ENCODE measurements at regions not wholly inside any gene's neighbourhood (a gene's known extent, or its start where the extent isn't known, plus 50 kb on each side); places are given as distances from the start of the nearest gene placed in this dataset.

GRCh38 chr18:23387265-23387664 lies 65.8 kb upstream of the RIOK3 start:
- H4K20me1 ChIP-seq (replicated peaks; ENCODE audit: control insufficient read depth, insufficient read depth, low read length) = no peaks in the 10 kb centered on the region
- 70% methylated on average over 4 of the region's 4 CpGs for WGBS (ENCODE audit: insufficient coverage, low coverage, missing lambda C conversion rate)
- in situ Hi-C loops (cut with MboI) = no loop called here
- ChIA-PET POLR2A (interaction anchor here (0.6 to 1.3 kb wide), 2 partner anchors 8 to 1019 kb away, joined by 3 to 6 read pairs; no protein-coding TSS in a partner anchor), CTCF (ENCODE audit: low intra/inter-chr PET ratio) (no interaction called here)
- ATAC-seq (no peak), FAIRE-seq (no peak), DNase-seq (ENCODE audit: extremely low read depth in 1 of 4, low spot score in 3 of 4) (no peak)
- BruUV-seq (replicated peaks) = no TSS peak
- no peak overlapping the region for H2AFZ ChIP-seq (ENCODE audit: low read depth, low read length)
- H3K9me3 ChIP-seq (replicated peaks; ENCODE audit: control insufficient read depth, insufficient read depth, low read depth, low read length) = no peaks in the 10 kb centered on the region
- intact Hi-C loops (cut with micrococcal nuclease) = no loop called here
- no peaks in the 10 kb centered on the region for H3K27me3 ChIP-seq (ENCODE audit: control insufficient read depth in 2 of 2, insufficient read depth in 2 of 2, low read length in 2 of 2)
- no peak overlapping the region for H3K27ac ChIP-seq (ENCODE audit: extremely low read depth, low read depth, low read length)
- no peak overlapping the region for H3K9ac ChIP-seq (ENCODE audit: insufficient read depth in 1 of 2, low read depth in 2 of 2, low read length in 2 of 2)
- TF ChIP-seq ZNF263 (CRISPR knock-in tag; IDR thresholded peaks at IDR 0.05; ENCODE audit: borderline replicate concordance) (no peak), PHB2 (IDR thresholded peaks at IDR 0.05; ENCODE audit: low read depth) (no peak), ZNF384 (IDR thresholded peaks at IDR 0.05; ENCODE audit: low read depth, low read length) (no peak), CREM (IDR thresholded peaks at IDR 0.05; ENCODE audit: low read depth) (no peak), CBFA2T3 (IDR thresholded peaks at IDR 0.05) (no peak), XRCC5 (IDR thresholded peaks at IDR 0.05; ENCODE audit: low read depth, low read length) (no peak)
- TF ChIP-seq, protein P1, sequence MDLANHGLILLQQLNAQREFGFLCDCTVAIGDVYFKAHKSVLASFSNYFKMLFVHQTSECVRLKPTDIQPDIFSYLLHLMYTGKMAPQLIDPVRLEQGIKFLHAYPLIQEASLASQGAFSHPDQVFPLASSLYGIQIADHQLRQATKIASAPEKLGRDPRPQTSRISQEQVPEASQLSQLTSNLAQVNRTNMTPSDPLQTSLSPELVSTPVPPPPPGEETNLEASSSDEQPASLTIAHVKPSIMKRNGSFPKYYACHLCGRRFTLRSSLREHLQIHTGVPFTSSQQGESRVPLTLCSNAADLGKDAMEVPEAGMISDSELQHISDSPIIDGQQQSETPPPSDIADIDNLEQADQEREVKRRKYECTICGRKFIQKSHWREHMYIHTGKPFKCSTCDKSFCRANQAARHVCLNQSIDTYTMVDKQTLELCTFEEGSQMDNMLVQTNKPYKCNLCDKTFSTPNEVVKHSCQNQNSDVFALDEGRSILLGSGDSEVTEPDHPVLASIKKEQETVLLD (IDR thresholded peaks at IDR 0.05) = no peak
- H3K4me3 ChIP-seq = no peak overlapping the region
- H3K36me3 ChIP-seq (ENCODE audit: control insufficient read depth, insufficient read depth, low read length) = peaks cover 6% of the 10 kb centered on the region; the same call in 1 of the 3 replicates
- H3K4me2 ChIP-seq (ENCODE audit: insufficient read depth, low read length) = no peak overlapping the region
- H3K9me1 ChIP-seq (ENCODE audit: control insufficient read depth, insufficient read depth, low read length) = no peaks in the 10 kb centered on the region
- H3K4me1 ChIP-seq (replicated peaks in 1 of 2; ENCODE audit: control insufficient read depth in 2 of 2, insufficient read depth in 2 of 2, low read length in 2 of 2) = no peaks in the 10 kb centered on the region
- H3K79me2 ChIP-seq (ENCODE audit: control insufficient read depth, insufficient read depth, low read length) = no peaks in the 10 kb centered on the region

Measured in K562 (cell line).